HG03175 (cell line): ENCODE measurements at regions not wholly inside any gene's neighbourhood (a gene's known extent, or its start where the extent isn't known, plus 50 kb on each side); places are given as distances from the start of the nearest gene placed in this dataset.
"Not testable (repeated sequence)": the region's sequence is repeated elsewhere in the genome, so short reads cannot be mapped to it uniquely, and the experiment has no call there.

Experiments
- ATAC-seq: cut with Tn5 transposase; IDR thresholded peaks from one replicate; pipeline ENCODE4 v1.9.1; 2021; ENCODE audit warnings: mild to moderate bottlenecking, moderate library complexity; ENCODE audit not compliant: unreplicated experiment

- ATAC-seq: no peak
Measured at GRCh38 chr4:27619435-27619834, 758.8 kb downstream of the STIM2 start.

DNA sequence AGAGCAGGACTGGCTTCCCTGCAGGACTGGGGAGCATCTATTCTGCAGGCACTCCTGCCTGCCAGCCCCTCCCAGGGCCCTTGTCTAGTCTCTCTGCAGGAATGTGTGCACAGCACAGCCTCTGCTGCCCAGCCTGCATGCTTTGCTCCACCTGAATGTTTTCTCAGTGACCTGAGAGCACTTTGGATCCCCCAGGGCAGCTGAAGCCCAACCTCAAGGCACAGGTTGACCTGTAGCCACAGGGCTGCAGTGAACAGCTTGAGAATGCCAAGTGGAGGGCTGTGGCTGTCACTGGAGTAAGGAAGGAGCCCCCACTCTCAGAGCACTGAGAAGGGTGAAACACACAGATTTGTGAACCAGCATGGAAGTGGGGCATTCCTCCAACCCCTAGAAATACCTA lies 760.2 kb downstream of the STIM2 start:
- ATAC-seq: no peak

- ATAC-seq: no peak
Measured at GRCh38 chr4:27624749-27625148, 764.1 kb downstream of the STIM2 start.

GRCh38 chr4:27628609-27629008 lies 768.0 kb downstream of the STIM2 start:
- ATAC-seq: no peak

- no peak for ATAC-seq
Measured at GRCh38 chr4:27629532-27630225, 769.0 kb downstream of the STIM2 start.

DNA sequence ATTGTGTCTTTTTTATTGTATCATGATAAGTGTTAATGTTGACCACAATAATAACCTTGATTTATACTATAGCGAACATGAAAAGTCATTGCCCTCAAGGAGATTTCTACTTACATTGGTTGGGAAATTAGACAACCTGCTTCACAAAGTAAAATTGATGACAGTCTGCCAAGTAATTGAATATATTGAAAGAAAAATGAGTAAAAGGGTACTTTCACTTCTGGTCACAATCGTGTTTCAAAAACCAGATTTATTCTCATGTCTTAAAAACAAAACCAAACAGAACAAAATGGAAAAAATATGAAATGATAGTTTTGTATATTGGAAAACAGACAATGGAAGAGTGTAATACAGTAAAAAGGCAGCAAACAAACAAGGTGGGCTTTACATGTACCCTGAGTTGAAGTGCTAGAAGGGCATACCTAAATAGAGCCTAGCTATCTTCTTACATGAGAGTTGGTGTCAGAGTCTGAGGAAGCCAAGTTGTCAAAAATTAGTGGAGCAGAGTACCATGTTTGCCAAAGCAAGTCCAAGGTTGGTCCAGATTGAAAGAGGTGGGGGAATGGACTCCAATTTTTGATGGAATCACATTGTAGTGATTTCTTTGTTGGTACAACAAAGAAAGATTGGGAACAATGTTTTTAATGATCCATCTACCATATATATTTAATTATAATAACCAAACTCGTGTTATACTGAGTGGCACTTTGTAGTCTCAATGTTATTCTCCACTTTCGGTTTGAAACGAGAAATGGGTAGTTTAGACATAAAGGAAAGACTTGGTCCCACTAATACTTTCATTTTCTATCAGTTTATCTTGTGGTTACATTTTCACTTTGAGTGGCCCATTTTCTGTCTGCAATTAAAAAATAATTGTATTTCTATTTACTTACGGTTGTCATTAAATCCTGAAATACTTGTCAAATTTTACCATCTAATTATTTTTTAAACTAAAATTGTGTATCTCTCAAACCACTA lies 775.6 kb downstream of the STIM2 start:
- ATAC-seq: peak; percentile 72

DNA sequence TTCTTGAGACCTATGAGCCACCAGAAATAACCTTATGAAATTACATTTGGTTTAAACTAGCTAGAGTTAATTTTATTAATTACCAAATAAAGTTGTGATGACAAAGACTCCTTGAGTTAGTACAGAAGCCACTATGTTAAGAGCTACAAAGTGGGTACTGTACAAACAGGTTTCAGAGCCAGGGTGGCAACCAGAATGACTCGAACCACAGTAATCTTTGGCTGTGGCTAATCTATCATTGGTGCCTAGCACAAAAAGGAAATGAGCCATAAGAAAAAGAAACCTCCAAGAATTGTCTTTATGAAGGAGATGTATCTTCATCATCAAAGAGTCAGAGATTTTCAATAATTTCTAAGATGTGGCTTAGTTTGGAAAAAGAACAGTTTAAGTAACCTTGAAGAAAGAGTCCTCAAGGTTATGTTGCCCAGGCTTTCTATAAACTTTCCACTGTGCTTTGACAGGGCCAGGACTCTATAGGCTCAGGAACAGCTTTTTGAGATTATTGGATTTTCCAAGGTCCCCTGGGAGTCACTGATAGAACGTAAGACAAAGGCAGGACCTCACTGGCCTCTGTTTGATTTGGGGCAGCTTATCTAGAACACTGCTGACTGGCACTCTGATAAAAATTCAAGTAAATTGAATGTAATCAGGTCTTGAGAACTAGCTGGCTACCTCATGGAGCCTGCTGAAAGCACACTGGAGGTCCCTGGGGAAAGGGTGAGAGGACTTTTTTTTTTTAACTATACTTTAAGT lies 777.7 kb downstream of the STIM2 start:
- ATAC-seq: no peak

GRCh38 chr4:27643101-27643500 lies 782.5 kb downstream of the STIM2 start:
- ATAC-seq: no peak

DNA sequence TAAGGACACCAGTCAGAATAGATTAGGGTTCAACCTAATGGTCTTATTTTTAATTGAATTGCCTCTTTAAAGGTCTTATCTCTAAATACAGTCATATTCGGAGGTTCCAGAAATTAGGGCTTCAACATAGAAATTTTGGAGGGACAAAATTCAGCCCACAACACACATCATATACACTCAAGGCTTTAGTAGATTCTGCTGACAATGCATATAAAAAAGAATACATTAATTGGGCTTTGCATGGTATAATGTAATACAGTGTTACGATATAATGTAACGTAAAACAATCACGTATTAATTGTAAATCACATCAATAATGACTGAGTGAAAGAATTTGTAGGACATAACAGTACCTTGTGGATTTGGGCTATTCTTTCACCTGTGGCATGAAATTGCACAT lies 787.8 kb downstream of the STIM2 start:
- no peak for ATAC-seq

DNA sequence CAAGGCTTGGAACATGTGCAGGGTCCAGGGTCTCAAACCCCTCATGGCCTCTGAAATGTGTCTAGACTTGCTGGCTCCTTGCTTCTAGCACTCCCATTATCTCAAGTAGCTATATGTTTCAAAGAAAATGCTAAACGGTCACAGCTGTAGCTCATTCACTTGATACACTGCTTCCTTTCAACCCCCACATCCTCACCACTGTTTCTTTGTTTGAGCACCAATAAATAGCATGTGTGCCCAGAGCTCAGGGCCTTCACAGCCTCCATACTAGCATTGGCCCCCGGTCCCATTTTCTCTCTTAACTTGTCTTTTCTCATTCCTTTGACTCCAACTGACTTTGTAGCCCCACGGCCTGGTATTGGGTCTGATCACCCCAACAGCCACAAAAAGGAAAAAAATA lies 801.8 kb downstream of the STIM2 start:
- ATAC-seq: no peak

DNA sequence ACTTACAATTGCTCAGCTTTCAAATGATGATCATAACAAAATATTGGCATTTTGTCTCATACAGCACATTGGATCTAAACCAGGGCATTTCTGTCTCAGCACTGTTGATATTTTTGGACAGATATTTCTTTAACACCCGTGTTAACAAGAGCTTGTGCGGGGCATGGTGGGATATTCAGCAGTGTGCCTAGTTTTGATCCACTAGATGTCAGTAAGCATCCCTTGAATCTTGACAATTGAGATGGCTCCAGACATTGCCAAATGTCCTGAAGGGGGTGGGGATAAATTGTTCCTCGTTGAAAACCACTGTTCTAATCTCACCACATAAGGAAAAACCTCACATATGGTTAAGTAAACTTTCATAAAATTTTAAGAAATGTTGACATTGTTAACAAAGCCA lies 806.3 kb downstream of the STIM2 start:
- ATAC-seq: no peak

GRCh38 chr4:27668001-27668400 lies 807.4 kb downstream of the STIM2 start:
- ATAC-seq: no peak

DNA sequence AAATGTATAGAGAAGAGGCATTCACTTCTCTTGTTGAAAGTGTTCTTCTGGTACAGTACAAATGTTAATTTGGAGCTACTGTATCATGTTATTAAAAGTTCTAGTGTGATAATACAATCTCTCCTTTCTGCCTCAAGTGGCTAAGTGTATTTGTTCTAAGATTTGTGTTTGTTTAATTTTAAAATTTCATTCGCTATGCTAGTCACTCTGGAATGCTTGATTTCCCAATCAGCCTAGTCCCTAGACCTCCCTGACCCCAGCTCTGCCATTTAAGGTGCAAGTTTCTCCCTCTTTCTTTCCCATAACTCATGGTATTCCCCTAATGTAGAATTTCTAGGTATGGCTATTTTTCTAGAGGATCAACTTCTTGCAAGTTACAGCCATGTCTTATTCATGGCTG lies 817.4 kb downstream of the STIM2 start:
- no peak for ATAC-seq

- peak; percentile 91 for ATAC-seq
Measured at GRCh38 chr4:27684610-27685011, 824.0 kb downstream of the STIM2 start.

DNA sequence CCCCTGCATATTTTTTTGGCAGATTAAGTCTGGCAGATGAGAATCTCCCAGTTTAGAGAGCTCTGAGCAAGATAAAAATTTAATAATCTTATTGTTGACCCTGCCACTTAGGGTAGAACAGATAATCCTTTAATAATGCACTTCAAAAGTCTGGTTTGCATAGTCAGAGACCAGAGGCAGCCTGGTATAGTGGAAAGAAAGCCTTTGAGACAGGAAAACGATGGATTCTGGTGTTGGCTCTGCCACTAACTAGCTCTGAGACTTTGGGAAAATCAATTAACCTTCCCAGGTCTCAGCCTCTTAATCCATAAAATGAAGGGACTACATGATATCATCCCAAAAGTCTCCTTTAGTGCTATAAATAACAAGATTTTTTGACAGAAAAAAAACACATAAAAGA lies 824.5 kb downstream of the STIM2 start:
- no peak for ATAC-seq

DNA sequence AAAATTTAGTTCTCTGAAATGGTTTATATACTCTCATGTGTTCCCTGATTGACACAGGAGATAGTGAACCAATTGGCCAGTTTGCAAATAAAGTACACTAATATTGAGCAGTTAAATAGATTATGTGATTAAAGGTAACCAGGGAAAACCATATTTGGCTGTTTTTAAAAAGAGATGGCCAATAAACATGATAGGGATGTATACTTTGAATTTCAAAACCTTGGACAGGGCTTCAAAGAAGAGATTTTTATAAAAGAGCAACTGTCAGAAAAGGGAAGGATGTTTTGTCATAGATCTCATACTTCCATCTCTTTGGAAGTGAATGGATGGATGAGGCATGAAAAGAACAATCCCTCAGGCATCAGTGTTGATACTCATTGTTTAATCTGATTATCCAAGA lies 825.3 kb downstream of the STIM2 start:
- no peak for ATAC-seq

DNA sequence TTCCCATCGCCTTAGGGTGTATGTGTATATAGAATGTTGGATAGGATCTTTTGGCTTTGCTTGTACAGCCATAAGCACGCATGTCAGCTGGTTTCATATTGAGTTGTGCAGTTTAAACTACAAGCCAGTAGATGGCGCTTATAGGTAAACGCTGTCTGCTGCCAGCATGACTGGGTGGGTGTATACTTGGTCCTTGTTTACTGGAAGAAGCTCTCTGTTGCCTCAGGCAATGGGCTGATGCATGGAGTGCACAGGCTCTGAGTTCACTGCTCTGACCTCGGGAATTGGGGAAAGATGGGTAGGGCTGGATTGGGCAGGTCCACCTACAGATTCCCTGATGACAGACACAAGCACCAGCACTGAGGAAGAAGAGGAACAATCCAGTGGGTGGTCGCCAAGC lies 831.5 kb downstream of the STIM2 start:
- ATAC-seq: no peak

- no peak for ATAC-seq
Measured at GRCh38 chr4:27692868-27693634, 832.4 kb downstream of the STIM2 start.

GRCh38 chr4:27696257-27696656 lies 835.6 kb downstream of the STIM2 start:
- ATAC-seq: not testable (repeated sequence)

- no peak for ATAC-seq
Measured at GRCh38 chr4:27701606-27702005, 841.0 kb downstream of the STIM2 start.
